HG02642 (cell line): ENCODE measurements at regions not wholly inside any gene's neighbourhood (a gene's known extent, or its start where the extent isn't known, plus 50 kb on each side); places are given as distances from the start of the nearest gene placed in this dataset.
"Not testable (repeated sequence)": the region's sequence is repeated elsewhere in the genome, so short reads cannot be mapped to it uniquely, and the experiment has no call there.

Source experiments
- ATAC-seq: cut with Tn5 transposase; IDR thresholded peaks from one replicate; pipeline ENCODE4 v1.9.1; 2021; ENCODE audit warnings: mild to moderate bottlenecking; ENCODE audit not compliant: unreplicated experiment, poor library complexity

DNA sequence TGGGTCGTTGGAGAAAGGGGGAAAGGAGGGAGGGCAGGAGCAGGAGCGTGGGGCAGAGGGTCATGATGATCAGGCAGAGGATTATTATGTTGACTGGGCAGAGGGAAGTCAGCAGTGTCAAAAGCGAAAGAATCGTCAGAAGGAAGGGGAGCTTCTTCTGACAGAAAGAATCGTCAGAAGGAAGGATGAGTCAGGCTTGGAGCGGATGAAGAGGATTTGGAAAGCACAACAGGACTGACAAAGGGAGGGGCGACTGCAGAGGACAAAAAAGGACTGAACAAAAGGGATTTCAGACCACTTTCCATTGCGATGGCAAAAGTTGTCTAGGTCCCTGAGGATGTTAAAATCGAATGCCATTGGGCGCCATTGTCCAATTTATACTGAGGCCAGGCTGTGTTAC lies 1053.5 kb downstream of the SI start:
- no peak for ATAC-seq

DNA sequence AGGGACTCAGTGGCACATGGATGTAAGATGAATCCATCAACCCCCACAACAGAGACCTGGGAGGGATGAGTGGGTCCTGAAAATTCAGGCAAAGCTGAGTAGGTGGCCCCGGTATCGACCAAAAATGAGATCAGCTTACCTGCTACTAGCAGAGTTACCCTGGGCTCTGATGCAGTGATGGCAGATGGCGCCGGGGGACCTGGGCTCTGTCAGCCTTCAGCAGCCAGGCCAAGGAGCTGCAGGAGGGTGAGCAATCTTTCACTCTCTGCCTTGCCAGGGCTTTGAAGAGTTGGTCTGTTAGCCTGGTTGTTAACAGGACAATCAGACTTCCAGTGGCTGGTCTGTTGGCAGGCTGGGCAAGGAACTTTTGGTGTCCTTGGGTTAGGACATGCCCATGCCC lies 1054.8 kb downstream of the SI start:
- ATAC-seq = no peak

- ATAC-seq = no peak
Measured at GRCh38 chr3:164018500-164018899, 1059.8 kb downstream of the SI start.

DNA sequence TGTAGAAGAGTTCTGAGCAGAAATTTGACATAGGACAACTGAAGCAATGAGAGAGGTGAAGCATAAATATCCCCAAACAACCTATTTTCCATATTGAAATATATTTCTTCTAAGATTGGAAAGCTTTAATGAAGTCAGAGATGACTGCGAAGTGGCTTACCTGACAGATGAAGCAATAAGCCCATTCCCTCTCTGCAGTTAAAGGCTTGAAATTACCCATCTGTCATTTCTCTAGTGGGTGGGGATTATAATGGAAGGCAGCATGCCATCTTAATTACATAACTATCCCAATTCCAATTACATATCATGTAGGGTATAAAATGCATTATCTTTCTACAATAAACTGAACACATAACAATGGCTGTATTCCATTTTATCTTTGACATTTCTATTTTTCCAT lies 1070.5 kb downstream of the SI start:
- no peak for ATAC-seq

DNA sequence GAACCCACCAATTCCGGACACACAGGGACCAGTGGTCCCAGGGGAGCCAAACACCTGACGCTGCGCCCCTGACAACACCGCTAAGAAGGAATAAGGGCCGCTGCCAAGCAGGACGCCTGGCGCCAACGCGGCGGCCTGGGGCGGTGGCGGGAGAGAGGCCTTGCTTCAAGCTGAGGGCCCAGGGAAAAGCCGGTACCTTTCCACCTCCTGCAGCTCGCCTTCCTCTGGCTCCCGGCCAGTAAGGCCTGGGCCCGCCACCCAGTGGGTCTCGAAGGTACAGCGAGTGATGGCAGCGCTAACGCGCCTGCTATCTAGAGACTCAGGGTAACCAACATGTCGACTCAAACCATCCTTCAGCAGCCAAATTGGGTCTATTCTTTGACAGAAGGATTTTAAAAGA lies 1074.1 kb downstream of the SI start:
- ATAC-seq = no peak

GRCh38 chr3:164003016-164003415 lies 1075.3 kb downstream of the SI start:
- not testable (repeated sequence) for ATAC-seq

DNA sequence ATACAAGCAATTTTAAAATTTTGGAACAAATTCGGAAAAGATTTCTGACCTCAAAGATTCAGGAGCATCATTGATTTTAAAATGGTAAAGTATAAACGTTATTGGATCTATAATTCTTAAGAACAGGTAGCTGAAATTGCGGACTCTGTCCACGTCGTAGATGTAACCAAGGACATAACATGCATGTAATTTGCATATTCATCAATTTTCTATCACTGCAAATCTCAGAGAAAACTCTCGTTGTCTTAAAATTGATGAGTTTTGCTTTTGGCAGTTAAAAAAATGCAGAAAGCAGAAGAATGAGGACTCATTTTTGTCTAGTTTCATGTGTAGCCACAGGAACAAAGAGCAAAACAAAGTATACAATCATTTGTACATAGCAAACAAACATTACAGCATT lies 1094.4 kb downstream of the SI start:
- no peak for ATAC-seq

DNA sequence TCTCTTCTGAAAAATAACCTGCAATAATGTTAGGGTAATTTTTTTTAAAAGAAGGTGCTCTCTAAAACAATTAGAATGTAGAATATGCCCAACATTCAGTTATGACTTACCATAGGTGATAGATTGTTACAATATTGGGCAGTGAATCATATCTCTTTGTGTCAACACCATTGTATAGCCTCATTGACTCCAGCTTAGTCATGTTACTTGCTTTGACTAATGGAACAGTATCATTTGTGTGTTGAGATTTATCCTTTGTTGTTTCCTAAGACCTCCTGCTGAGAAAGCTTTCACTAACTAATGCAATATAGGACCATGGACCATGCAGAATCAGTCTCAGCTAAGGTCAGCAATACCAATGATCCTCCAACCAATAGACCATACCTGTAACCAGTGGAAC lies 1106.4 kb downstream of the SI start:
- no peak for ATAC-seq

DNA sequence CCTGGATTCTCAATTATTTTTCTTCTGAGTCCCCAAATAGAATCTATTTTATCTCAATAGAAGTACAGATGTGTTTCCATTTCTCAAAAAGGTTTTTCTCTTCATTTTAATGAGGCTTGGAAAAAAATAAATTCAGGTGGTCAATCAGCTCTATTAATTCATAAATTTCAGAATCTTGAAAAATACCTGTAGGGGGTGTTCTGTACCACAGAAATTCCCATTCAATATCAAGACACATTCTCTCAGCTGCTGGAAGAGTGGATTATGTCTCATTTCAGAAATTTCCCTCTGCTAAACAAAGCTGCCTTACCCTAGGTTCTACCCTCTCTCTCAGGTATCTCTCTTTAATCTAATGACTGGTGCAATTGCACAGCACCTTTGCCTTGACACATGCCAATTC lies 1121.2 kb downstream of the SI start:
- no peak for ATAC-seq

DNA sequence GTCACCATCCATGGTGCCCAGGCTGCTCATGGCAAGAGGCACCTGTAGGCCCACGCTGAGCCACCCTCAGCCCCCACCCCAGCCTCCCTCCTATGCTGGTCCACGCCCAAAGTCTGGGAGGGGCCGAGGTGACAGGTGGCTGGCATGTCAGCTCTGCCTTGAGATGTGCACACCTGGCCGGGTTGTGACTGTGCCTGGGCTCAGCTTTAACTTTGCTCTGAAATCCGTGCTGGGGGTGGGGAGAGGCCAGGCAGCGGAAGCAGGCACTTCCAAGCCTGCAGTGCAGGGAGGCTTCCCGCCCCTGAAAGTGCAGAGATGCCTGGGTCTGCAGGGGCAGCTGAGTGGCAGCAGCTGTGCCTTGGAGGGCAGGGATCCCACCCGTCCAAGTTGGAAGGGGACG lies 1124.8 kb downstream of the SI start:
- no peak for ATAC-seq

DNA sequence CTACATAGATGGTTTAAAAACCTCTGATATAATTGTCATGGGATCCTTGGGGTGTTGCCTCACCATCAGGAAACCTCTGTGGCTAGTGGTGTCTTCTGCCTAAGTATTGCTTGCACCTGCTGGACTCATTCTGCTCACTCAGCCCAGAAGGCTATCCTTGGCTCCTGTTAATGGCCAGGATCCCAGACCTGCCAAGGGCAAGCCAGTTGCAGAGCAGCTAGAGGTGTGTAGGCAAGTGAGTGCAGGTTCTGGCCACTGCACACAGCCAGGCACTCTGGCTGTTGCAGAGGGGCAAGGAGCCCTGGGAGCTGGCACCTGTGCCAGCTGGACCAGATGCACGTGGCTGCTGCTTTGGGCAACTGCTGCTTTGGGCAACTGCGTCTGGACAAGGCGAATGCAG lies 1125.8 kb downstream of the SI start:
- no peak for ATAC-seq

- ATAC-seq = no peak
Measured at GRCh38 chr3:163951397-163951987, 1126.8 kb downstream of the SI start.

- ATAC-seq = no peak
Measured at GRCh38 chr3:163946785-163947184, 1131.5 kb downstream of the SI start.

DNA sequence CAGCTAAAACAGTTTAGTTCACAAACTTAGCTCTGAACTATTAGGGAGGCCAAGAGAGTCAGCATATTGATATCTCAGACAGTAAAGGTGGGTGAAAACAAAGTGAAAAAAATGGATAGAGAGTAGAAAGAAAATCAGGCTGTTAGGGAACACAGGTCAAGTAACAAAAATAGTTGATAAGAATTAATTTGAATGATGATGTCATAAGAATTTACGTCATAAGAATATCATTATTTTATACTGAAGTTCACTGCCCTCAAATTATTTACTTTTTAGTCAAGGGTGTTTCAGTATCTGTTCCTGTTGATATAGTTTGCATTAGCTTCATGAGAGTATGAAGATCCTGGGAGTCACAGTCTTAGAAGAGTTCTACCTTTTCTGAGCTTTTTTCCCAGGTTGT lies 1134.6 kb downstream of the SI start:
- ATAC-seq = no peak

DNA sequence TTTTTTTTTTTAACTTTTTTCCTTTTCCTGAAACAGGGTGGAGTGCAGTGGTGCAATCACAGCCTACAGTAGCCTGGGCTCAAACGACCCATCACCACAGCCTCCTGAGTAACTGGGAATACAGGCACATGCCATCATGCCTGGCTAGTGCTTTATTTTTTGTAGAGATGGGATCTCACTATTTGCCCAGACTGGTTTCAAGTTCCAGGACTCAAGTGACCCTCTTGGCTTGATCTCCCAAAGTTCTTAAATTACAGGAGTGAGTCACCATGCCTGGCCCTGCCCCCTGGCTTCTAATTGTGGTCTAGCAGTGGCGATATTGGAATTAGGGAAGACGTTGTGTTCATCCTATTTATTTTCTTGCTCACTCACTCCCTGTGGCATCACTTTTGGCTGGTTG lies 1138.4 kb downstream of the SI start:
- no peak for ATAC-seq

DNA sequence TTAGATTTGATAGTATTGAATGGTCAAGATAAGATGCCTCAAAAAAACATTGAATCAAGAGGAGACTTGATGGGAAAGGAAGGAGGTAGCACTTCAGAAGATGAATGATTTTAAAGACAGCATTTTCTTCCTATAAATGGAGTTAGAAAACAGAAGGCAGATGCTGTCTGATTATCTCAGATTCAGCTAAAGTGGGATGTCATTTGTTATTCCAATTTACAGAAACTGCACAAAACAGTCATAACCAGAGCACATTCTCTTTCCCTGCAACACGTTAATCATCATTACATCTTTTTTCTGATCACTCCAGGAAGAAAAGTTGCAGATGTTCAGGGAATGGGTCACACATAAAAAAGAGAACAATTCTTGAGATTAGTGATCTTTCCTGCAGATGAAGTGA lies 1141.8 kb downstream of the SI start:
- ATAC-seq = no peak

GRCh38 chr3:163935411-163935810 lies 1142.9 kb downstream of the SI start:
- no peak for ATAC-seq

DNA sequence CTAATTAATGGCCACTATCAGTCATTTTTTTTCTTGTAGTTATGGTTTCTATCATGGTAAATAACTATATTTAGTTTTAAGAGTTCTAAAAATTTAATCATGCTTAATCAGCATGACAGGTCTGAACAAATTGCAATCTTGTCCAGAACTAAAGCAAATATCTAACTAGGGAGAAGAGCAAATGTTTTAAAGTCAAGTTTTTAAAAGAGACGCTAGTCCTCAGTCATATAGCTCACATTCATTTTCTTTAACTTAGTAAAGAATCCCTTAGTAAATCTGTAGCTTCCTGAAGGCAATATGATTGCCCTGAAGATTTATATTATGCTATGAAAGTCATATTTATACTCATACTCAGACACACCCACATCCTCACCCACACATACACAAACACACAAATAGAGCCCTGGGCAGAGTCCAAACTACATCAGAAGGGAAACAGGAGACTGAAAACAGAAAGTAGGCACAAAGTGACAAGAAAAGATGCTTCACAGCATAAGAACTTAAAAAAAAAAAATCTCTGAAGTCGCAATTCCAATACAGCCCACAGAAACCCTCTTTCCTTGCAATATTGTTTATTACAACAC lies 1149.1 kb downstream of the SI start:
- no peak for ATAC-seq

DNA sequence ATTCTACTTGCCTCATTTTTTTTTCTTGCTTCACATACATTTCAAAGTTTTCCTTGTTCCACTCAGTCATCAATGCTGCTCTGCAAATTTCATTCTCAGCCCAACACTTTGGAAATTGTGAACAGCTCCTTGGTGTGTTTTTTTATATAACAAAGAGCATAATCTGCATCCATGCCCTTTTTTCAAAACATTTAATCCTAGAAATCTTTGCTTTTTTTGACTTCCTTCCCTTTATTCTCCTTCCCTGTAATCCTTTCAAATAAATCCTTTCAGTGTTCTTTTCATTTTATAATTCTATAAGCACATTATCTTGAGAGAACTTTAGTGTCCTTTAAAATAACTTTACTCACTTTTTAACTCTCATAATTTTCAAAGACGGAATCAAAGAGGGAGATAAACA lies 1150.8 kb downstream of the SI start:
- ATAC-seq = no peak

DNA sequence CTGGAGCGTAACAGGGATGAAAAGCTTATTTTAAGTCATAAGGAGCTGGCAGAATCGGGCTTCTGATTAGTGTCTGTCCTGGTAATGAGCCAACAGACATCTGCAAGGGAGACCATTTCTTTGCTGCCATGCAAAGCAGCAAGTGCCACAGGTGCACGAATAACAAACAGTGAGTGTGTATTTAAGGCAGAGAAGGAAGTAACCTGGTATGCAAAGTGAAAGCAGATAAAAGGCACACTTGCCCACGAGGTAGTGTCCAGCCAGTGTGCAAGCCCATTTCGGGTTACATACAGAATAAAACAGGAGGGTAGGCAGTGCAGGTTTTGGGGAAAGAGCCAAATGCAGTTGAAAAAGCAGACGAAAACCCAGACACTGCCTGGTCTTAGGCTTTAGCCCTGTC lies 1153.7 kb downstream of the SI start:
- ATAC-seq = no peak

DNA sequence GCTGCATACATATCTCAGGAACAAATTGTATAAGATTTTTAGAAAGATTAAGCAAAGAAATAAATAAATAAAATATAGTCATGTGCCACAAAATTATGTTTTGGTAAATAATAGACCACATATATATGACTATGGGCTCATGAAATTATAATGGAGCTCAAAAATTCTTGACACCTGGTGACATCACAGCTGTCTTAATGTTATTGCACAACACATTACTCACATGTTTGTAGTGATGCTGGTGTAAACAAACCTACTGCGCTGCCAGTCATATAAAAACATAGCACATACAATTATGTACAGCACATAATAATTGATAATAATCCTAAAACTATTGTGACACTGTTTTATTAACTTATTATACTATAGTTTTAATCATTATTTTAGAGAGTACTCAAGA lies 1159.1 kb downstream of the SI start:
- ATAC-seq = no peak

DNA sequence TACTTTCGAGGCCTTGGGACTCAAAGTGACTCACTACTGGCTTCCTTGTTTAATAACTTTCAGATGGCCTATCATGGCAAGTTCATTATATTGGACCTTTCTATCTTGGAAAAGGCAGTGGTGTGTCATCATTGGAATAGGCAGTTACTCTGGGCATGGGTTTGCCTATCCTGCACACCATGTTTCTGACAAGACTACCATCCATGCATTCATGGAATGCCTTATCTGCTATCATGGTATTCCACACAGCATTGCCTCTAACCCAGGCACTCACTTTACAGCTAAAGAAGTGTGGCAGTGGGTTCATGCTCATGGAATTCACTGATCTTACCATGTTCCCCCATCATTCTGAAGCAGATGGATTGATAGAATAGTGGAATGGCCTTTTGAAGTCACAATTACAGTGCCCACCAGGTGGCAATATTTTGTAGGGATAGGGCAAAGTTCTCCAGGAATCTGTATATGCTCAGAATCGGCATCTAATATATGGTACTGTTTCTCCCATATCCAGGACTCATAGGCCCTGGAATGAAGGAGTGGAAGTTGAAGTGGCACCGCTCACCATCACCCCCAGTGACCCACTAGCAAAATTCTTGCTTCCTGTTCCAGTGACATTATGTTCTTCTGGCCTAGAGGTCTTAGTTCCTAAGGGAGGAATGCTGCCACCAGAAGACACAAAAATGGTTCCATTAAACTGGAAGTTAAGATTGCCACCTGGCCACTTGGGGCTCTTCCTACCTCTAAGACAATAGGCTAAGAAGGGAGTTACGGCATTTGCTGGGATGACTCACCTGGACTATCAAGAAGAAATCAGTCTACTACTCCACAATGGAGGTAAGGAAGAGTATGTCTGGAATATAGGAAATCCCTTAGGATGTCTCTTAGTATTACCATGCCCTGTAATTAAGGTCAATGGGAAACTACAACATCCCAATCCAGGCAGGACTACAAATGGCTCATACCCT lies 1161.4 kb downstream of the SI start:
- ATAC-seq = no peak
